HG03060 (cell line): ENCODE measurements at regions not wholly inside any gene's neighbourhood (a gene's known extent, or its start where the extent isn't known, plus 50 kb on each side); places are given as distances from the start of the nearest gene placed in this dataset.
A peak's percentile ranks its signal among the peaks of the same experiment; 100 is the strongest.

ENCODE experiments used
- ATAC-seq: cut with Tn5 transposase; IDR thresholded peaks from one replicate; pipeline ENCODE4 v1.9.1; 2021; ENCODE audit warnings: low read depth, moderate number of reproducible peaks; ENCODE audit not compliant: unreplicated experiment

DNA sequence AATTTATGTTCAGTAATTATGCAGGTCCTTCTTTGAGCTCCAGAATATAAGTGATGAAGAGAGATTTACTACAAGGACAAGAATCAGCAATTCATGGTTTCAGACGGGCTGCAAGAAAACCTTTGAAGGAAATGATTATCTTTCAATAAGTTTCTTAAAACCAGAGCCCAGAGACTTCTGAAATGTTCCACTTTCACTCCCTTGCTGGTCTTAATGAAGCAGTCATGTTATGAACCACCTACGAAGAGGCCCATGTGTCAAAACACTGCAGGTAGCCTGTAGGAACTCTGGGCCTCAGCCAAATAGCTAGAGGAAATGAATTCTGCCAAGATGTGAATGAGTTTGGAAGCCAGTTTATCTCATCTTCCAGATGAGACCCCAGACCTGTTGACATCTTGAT lies 505.9 kb upstream of the MEF2C start:
- ATAC-seq, result no peak

GRCh38 chr5:89384391-89384790 lies 501.4 kb upstream of the MEF2C start:
- no peak for ATAC-seq

DNA sequence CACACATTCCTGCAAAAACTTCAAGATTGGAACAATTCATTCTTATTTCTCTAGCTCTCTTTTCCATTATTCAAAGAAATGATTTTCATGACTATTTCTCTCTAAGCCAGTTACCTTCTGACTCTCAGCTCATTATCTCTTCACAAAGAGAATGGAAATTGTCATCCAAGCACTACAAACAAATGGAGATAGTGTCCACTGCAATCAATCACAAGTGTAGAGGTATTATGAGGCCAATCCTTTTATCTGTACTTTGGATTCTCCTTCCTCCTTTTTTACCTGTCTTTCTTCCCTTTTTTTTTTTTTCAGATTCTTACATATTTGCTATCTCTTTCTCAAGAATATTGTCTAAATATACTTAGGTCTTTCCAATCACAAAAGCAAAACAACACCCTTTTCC lies 497.7 kb upstream of the MEF2C start:
- ATAC-seq, result no peak

- ATAC-seq, result no peak
Observed at GRCh38 chr5:89377767-89378455, 494.9 kb upstream of the MEF2C start.

DNA sequence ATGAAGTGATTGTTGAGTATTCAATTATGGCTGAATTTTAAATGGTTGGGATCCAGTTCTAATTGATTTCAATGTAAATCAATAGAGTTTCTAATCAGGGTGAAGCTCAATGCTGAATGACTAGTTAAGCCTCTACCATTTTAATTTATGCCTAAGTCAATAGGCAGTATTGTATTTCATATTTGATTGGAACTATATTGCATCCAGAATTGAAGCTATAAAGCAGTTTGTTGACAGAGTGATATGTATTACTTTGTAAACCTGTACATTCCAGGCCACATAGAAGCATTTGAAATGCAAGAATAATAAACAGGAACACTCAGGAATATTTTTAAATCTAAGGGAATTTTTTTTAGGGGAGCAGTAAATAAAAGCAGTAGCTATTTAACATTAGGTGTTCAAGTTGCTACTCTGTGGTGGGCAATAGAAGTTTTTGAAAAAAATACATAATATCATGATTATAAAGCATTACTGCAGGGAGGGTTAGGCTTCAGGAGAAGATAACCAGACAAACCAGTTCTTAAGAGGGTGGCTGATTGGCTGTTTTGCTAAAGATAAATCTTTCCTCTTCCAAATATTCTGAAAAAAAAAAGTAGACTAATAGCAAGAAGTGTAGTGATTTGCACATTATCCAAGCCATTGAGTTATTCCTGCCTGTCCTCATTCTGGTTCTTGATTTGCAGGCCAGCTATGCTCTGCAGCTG lies 492.0 kb upstream of the MEF2C start:
- ATAC-seq, result no peak

DNA sequence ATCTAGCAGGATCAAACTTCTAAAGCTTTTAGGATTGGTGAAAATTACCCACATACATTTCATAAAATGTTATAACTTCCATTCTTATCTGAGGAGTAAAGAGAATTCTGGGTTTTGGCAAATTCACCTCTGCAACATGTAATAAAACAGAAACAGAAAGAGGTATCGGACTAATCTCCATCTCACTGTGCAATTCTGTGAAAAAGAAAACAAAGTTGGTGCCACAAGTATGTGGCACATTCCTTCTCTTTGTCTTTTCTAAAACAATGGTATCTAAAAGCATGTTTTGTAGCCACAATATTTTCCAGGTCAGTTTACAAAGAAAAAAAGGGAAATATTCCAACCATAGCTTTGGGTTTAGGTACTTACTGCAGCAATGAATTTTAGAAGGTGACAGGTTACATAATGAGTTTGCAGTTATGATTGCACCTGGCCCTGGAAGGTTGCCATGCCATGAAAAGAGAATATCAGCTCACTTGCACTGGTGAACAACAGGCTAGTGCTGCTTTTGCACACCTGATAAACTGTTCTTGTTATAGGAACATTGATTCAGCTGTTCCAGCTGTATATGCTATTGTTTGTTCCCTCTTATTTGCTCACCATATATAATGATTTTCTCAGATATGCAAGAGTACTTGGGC lies 491.3 kb upstream of the MEF2C start:
- no peak for ATAC-seq

- ATAC-seq, result no peak
Observed at GRCh38 chr5:89372176-89372575, 489.2 kb upstream of the MEF2C start.

- ATAC-seq, result no peak
Observed at GRCh38 chr5:89371646-89372045, 488.7 kb upstream of the MEF2C start.

DNA sequence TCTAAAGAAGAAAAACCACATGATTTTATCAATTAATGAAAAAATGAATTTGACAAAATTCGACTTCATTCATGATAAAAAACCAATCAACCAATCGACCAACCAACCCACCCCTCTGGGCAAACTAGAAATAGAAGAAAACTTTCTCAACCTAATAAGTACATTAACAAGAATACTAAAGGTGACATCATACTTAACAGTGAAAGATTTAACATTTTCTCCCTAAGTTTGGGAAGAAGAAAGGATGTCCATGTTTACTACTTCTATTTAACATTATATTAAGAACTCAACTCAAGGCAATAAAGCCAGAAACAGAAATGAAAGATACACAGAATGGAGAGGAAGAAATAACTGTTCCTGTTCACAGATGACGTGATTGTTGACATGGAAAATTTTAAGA lies 476.1 kb upstream of the MEF2C start:
- no peak for ATAC-seq

DNA sequence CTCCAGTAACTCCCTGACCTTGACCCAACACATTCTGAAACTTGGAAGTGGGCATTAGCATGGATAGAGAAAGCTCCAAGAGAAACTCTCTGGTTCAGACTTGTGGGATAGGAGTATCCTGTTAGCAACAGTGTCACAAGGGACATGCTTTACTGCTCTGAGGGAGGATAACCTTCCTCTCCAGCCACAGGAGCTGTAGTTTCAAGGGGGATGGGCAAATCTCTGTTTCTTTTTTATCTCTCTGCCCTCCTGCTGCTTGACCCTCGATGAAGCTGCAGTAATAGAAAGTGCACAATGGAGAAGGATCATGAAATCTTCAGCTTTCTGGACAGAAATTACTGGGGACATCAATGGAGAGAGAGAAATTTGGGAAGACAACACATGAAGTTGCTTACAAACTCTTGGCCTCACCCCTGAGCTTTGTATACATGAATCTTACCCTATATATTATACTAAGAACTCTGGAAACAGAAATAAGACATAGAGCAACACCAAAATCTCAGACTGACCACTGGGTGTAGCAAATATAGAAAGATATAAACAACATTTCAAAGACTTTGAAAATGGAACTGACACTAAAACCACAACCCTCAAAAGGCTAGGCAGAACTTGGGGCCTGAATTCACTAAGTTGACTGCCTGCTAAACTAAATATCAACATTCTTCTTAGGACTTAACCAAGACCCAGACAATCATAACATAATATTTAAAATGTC lies 471.0 kb upstream of the MEF2C start:
- no peak for ATAC-seq

DNA sequence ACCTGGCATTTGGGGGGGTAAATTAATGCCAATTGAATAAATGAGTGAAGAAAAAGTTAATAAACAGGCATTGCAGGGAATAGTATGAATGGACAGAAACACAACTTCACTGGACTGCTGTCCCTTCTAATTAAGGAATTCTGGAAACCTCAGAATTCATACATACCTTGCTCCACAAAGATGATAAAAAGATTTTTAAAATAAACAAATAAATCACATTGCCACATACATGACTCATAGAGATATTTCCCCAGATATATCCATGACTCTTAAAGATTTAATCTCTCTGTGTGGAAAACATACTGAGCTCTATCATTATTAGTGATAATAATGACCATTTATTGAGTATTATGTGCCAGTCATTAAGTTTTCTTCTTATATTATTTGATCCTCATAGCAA lies 469.0 kb upstream of the MEF2C start:
- ATAC-seq, result no peak

- ATAC-seq, result no peak
Observed at GRCh38 chr5:89351222-89351621, 468.2 kb upstream of the MEF2C start.

DNA sequence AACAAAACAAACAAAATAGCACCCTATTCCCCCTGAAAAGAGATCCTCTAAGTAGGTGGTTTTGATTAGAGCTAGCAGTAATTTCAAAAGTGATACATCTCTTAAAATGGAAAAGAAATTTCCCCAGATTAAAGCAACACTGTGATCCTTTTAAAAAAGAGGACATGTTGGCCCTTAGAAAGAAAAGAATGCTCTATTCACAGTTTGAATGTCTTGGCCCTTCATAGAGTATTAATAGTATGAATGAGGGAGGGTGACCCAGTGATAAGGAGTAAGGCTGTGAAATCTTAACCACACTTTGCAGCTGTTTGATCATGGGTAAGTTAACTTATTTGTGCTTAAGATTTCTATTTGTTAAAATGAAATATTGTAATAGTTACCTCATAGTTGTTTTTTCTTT lies 467.7 kb upstream of the MEF2C start:
- ATAC-seq, result no peak

DNA sequence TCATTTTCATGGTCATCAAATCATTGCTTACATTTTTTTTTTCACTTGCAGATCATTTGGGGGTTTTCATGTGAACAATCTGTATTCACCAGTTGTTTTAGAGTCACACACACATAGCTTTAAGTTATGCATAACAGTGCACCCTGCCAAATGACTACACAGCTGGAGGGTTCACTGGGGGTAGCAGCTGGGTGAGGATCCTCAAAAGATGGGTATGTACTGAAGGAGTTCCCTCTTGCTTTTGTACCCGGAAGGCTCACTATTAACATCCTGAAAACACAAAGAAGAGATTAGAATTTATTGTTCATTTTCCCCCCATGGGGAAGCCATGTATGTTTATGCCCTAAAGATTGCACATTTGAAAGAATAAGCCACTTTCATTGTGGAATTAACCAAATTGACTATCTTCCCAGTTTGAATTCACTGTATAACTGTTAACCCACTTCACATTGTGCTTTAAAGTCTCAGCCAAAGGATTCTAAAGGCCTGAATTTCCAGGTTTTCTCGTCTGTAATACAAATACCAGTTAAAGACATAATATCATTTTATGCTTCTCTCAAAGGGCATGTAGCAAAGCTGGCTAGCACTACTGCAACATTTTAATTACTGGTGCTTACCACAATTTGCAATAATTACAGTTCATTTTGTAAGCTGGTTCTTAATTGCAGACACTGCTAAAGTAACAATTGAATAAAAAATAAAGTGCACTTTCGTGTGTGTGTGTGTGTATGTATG lies 466.4 kb upstream of the MEF2C start:
- ATAC-seq, result no peak

GRCh38 chr5:89346573-89346972 lies 463.6 kb upstream of the MEF2C start:
- no peak for ATAC-seq

DNA sequence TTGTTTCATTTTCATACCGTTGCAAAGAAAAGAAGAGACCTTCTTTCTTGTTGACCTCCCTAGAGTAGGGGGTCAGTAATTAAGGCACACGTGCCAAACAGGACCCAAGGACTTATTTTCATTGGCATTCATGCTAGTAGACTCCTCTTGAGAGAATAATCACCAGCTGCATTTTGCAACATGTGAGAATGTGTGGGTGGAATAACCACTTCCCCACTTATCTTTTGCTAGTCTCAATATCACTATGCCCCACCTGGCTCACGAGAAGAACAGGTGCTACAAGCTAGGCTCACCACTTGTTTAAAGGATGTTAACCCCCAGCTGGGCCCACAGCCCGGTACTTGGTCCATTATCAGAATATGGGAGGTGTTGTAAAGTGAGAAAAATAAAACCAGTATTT lies 460.7 kb upstream of the MEF2C start:
- ATAC-seq, result peak; percentile 87

DNA sequence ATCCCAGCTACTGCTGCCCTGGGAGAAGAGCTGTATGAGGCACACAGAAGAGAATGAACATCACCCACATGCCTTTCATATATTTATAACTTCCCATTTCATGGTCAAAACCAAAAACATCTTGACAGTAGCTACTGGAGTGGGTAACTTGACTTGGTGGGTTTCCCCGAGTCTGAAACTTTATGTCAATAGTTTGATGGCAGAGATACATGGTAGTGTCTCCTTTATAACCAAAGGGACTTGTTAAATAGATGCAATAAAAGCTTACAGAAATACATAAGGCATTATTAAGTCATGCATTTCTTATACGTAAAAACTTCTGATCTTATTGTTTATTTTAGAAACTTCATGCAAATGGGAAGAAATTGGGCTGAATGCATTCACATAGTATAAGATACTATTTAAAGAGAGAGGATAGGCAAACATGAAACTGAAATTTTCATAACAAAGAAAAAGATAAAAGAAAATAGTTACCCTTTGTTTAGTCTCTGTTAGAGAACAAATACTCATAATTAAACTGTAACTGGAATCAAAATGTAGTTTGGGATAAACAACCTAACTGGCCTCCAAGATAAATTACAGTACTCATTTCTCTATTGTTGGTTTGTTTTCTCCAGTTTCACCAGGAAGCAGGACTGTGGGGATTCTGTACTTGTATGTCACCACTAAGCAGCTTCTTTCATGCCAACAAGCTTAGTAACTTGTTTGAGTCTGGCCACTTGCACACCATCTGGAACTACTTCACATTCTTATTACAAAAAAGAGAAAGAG lies 459.3 kb upstream of the MEF2C start:
- ATAC-seq, result no peak

- no peak for ATAC-seq
Observed at GRCh38 chr5:89338935-89339334, 456.0 kb upstream of the MEF2C start.

GRCh38 chr5:89336111-89336510 lies 453.1 kb upstream of the MEF2C start:
- ATAC-seq, result no peak

DNA sequence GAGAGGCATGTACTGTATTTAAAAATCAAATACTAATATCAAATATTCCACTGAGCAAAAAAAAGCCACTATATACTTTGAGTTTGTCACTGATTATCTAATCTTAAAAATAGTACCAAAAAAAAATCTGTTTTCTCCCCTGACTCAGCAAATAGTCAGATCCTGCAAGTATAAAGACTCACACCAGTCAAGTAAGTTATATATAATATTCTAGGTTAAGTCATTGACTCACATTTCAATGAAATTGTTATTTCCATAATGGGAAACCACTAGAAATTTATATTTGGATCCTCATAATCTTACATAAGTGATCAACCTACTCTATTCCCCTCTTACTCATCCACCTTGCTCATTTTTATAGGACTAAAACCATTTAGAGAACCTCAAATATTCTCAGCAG lies 447.2 kb upstream of the MEF2C start:
- ATAC-seq, result no peak
